ENCODE measurements at regions not wholly inside any gene's neighbourhood (a gene's known extent, or its start where the extent isn't known, plus 50 kb on each side); places are given as distances from the start of the nearest gene placed in this dataset.

DNA sequence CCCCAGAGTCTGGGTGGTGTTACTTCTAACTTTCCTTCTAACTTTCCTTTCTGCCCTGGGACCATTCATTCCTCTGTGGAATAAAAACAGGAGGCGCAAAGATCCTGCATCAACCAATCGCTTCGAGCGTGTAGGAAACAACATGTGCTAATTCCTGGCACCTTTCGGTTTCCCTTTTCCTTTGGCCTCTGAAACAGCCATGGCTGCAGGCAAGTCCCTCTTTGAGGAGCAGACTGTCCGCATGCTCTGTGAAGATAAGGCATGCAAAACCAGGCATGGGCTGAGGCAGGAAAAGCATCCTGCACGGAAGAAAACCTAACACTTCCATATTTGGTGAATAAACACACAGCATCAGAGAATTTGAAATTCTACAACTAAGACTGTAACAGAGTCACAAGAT is 128.3 kb downstream of the HSD17B3 start:
- TF ChIP-seq CTCF (IDR thresholded peaks at IDR 0.05) (no peak), POLR2A (IDR thresholded peaks at IDR 0.05) (no peak)
